OCI-LY1 (cell line): ENCODE measurements at regions not wholly inside any gene's neighbourhood (a gene's known extent, or its start where the extent isn't known, plus 50 kb on each side); places are given as distances from the start of the nearest gene placed in this dataset.

ENCODE experiments used
- EZH2 ChIP-seq: fragments of 200-600 bp; sonication (generic), shearing (Covaris generic); IDR thresholded peaks from 2 replicates; pipeline ENCODE4 v1.8.0; 2017; ENCODE audit warnings: borderline replicate concordance, mixed run types, mild to moderate bottlenecking, antibody characterized with exemption, low read length, moderate library complexity, mixed read lengths
- TF ChIP-seq, protein P1 (sequence below): fragments of 200-600 bp; sonication (generic), shearing (Covaris generic); IDR thresholded peaks from 2 replicates; pipeline ENCODE4 v1.5.1; 2017; ENCODE audit warnings: mild to moderate bottlenecking, antibody characterized with exemption, low read length, moderate library complexity, mixed read lengths

DNA sequence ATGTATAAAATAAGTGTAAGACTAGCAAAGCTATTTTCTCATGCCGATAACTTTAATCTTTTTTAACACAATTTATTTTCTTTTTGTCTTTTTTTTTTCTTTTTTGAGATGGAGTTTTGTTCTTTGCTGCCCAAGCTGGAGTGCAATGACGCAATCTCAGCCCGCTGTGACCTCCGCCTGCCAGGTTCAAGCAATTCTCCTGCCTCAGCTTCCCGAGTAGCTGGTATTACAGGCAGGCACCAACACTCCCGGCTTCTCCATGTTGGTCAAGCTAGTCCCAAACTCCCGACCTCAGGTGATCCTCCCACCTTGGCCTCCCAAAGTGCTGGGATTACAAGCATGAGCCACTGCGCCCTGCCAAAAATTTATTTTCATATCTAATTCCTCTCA, 164.2 kb upstream of the SLIT2 start:
- TF ChIP-seq, protein P1, sequence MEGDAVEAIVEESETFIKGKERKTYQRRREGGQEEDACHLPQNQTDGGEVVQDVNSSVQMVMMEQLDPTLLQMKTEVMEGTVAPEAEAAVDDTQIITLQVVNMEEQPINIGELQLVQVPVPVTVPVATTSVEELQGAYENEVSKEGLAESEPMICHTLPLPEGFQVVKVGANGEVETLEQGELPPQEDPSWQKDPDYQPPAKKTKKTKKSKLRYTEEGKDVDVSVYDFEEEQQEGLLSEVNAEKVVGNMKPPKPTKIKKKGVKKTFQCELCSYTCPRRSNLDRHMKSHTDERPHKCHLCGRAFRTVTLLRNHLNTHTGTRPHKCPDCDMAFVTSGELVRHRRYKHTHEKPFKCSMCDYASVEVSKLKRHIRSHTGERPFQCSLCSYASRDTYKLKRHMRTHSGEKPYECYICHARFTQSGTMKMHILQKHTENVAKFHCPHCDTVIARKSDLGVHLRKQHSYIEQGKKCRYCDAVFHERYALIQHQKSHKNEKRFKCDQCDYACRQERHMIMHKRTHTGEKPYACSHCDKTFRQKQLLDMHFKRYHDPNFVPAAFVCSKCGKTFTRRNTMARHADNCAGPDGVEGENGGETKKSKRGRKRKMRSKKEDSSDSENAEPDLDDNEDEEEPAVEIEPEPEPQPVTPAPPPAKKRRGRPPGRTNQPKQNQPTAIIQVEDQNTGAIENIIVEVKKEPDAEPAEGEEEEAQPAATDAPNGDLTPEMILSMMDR: no peak
- TF ChIP-seq EZH2: no peak
